ENCODE measurements at regions not wholly inside any gene's neighbourhood (a gene's known extent, or its start where the extent isn't known, plus 50 kb on each side); places are given as distances from the start of the nearest gene placed in this dataset.

DNA sequence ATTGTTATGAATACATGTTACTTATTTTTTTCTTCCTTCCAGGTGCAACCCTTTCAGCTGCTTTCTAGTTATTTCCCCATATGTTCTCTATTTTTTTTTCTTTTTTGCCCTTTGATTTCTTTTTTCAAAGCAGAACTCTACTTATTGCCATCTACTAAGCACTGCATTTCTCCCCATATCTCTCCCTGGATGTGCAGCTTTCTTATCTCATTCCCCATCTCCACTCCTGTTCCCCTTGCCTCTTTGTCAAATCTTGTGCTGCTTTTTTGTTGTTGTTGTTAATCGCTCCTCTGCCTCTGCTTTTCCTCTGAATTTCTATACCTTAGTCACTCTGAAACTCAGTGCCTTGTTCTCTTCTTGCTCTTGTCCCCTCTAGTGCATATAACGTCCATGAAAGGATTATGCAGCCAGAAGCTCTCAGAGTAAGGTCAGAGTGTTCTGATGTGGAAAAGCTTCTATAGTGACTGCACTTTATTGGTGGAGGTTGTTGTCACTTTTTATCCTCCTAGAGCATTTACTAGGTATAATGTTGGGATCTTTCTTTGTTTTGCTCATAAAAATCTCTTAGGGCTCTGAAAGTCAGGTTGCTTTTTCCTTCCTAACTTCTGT lies 51.1 kb upstream of the JADE1 start:
- no peaks in the 10 kb centered on the region for H3K36me3 ChIP-seq (ENCODE audit: control insufficient read depth, insufficient read depth, low read length)
- WGBS (ENCODE audit: insufficient coverage, low coverage, missing lambda C conversion rate): 4% methylated on average over 2 of the region's 2 CpGs
- no peaks in the 10 kb centered on the region for H3K79me2 ChIP-seq (ENCODE audit: control insufficient read depth, insufficient read depth, low read length)
- DNase-seq (ENCODE audit: extremely low read depth in 1 of 4, low spot score in 3 of 4) (peak in 1 of 4 experiments; percentile 20), FAIRE-seq (no peak), ATAC-seq (peak; percentile 31; the same call in 1 of the 3 replicates)
- TF ChIP-seq ARID1B (IDR thresholded peaks at IDR 0.05) (peak; percentile 29; the same call in 1 of the 2 replicates), NCOA2 (IDR thresholded peaks at IDR 0.05; ENCODE audit: partially characterized antibody in 2 of 2) (no peak), GATA2 (CRISPR knock-in tag; IDR thresholded peaks at IDR 0.05) (0 out of 2 replicates have a peak, but pooled peaks have one; percentile 22)
- no peak overlapping the region for H3K4me3 ChIP-seq
- in situ Hi-C loops (cut with MboI): no loop called here
- H3K4me1 ChIP-seq (replicated peaks in 1 of 2; ENCODE audit: control insufficient read depth in 2 of 2, insufficient read depth in 2 of 2, low read length in 2 of 2): peaks cover 0 to 3% of the 10 kb centered on the region in 2 experiments; a peak in 1 of 5 replicates
- no peak overlapping the region for H3K9ac ChIP-seq (ENCODE audit: insufficient read depth in 1 of 2, low read depth in 2 of 2, low read length in 2 of 2)
- 0 out of 2 replicates have a peak overlapping the region, but pooled peaks have one; percentile 12 for H2AFZ ChIP-seq (ENCODE audit: low read depth, low read length)
- ChIA-PET CTCF (ENCODE audit: low intra/inter-chr PET ratio) (no interaction called here), POLR2A (interaction anchor here (1.1 kb wide), 1 partner anchor 10 kb away, joined by 3 read pairs; no protein-coding TSS in a partner anchor)
- H3K9me1 ChIP-seq (ENCODE audit: control insufficient read depth, insufficient read depth, low read length): no peaks in the 10 kb centered on the region
- intact Hi-C loops (cut with micrococcal nuclease): no loop called here
- no peaks in the 10 kb centered on the region for H3K27me3 ChIP-seq (ENCODE audit: control insufficient read depth in 2 of 2, insufficient read depth in 2 of 2, low read length in 2 of 2)
- H3K4me2 ChIP-seq (ENCODE audit: insufficient read depth, low read length): no peak overlapping the region
- H3K27ac ChIP-seq (ENCODE audit: extremely low read depth, low read depth, low read length): no peak overlapping the region
- H4K20me1 ChIP-seq (replicated peaks; ENCODE audit: control insufficient read depth, insufficient read depth, low read length): no peaks in the 10 kb centered on the region
- no peaks in the 10 kb centered on the region for H3K9me3 ChIP-seq (replicated peaks; ENCODE audit: control insufficient read depth, insufficient read depth, low read depth, low read length)
- BruUV-seq (replicated peaks): no TSS peak

GRCh38 chr4:128757712-128758111 lies 51.8 kb upstream of the JADE1 start:
- ChIA-PET POLR2A (interaction anchor here (0.8 to 1.1 kb wide), 2 partner anchors 11 to 54 kb away, joined by 3 read pairs; no protein-coding TSS in a partner anchor), CTCF (ENCODE audit: low intra/inter-chr PET ratio) (no interaction called here)
- no peaks in the 10 kb centered on the region for H4K20me1 ChIP-seq (replicated peaks; ENCODE audit: control insufficient read depth, insufficient read depth, low read length)
- in situ Hi-C loops (cut with MboI): no loop called here
- H3K9me3 ChIP-seq (replicated peaks; ENCODE audit: control insufficient read depth, insufficient read depth, low read depth, low read length): no peaks in the 10 kb centered on the region
- H3K36me3 ChIP-seq (ENCODE audit: control insufficient read depth, insufficient read depth, low read length): no peaks in the 10 kb centered on the region
- no peaks in the 10 kb centered on the region for H3K27me3 ChIP-seq (ENCODE audit: control insufficient read depth in 2 of 2, insufficient read depth in 2 of 2, low read length in 2 of 2)
- H3K9me1 ChIP-seq (ENCODE audit: control insufficient read depth, insufficient read depth, low read length): no peaks in the 10 kb centered on the region
- H3K79me2 ChIP-seq (ENCODE audit: control insufficient read depth, insufficient read depth, low read length): no peaks in the 10 kb centered on the region
- H2AFZ ChIP-seq (ENCODE audit: low read depth, low read length): no peak overlapping the region
- no TSS peak for BruUV-seq (replicated peaks)
- no peak overlapping the region for H3K27ac ChIP-seq (ENCODE audit: extremely low read depth, low read depth, low read length)
- peaks cover 0 to 3% of the 10 kb centered on the region in 2 experiments; a peak in 1 of 5 replicates for H3K4me1 ChIP-seq (replicated peaks in 1 of 2; ENCODE audit: control insufficient read depth in 2 of 2, insufficient read depth in 2 of 2, low read length in 2 of 2)
- WGBS (ENCODE audit: insufficient coverage, low coverage, missing lambda C conversion rate): 15% methylated on average over 3 of the region's 3 CpGs
- intact Hi-C loops (cut with micrococcal nuclease): no loop called here
- ATAC-seq (peak; percentile 67), FAIRE-seq (no peak), DNase-seq (ENCODE audit: extremely low read depth in 1 of 4, low spot score in 3 of 4) (no peak)
- H3K9ac ChIP-seq (ENCODE audit: insufficient read depth in 1 of 2, low read depth in 2 of 2, low read length in 2 of 2): no peak overlapping the region
- H3K4me2 ChIP-seq (ENCODE audit: insufficient read depth, low read length): no peak overlapping the region
- no peak overlapping the region for H3K4me3 ChIP-seq
- TF ChIP-seq CUX1 (CRISPR knock-in tag; IDR thresholded peaks at IDR 0.05) (no peak), TBP (optimal IDR thresholded peaks at IDR 0.05; ENCODE audit: low read depth, low read length) (no peak)
- TF ChIP-seq, protein P1, sequence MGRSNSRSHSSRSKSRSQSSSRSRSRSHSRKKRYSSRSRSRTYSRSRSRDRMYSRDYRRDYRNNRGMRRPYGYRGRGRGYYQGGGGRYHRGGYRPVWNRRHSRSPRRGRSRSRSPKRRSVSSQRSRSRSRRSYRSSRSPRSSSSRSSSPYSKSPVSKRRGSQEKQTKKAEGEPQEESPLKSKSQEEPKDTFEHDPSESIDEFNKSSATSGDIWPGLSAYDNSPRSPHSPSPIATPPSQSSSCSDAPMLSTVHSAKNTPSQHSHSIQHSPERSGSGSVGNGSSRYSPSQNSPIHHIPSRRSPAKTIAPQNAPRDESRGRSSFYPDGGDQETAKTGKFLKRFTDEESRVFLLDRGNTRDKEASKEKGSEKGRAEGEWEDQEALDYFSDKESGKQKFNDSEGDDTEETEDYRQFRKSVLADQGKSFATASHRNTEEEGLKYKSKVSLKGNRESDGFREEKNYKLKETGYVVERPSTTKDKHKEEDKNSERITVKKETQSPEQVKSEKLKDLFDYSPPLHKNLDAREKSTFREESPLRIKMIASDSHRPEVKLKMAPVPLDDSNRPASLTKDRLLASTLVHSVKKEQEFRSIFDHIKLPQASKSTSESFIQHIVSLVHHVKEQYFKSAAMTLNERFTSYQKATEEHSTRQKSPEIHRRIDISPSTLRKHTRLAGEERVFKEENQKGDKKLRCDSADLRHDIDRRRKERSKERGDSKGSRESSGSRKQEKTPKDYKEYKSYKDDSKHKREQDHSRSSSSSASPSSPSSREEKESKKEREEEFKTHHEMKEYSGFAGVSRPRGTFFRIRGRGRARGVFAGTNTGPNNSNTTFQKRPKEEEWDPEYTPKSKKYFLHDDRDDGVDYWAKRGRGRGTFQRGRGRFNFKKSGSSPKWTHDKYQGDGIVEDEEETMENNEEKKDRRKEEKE (IDR thresholded peaks at IDR 0.05; ENCODE audit: borderline replicate concordance in 1 of 2, control insufficient read depth in 1 of 2, low read depth in 2 of 2, low read length in 1 of 2): no peak
